ENCODE measurements at regions not wholly inside any gene's neighbourhood (a gene's known extent, or its start where the extent isn't known, plus 50 kb on each side); places are given as distances from the start of the nearest gene placed in this dataset.

DNA sequence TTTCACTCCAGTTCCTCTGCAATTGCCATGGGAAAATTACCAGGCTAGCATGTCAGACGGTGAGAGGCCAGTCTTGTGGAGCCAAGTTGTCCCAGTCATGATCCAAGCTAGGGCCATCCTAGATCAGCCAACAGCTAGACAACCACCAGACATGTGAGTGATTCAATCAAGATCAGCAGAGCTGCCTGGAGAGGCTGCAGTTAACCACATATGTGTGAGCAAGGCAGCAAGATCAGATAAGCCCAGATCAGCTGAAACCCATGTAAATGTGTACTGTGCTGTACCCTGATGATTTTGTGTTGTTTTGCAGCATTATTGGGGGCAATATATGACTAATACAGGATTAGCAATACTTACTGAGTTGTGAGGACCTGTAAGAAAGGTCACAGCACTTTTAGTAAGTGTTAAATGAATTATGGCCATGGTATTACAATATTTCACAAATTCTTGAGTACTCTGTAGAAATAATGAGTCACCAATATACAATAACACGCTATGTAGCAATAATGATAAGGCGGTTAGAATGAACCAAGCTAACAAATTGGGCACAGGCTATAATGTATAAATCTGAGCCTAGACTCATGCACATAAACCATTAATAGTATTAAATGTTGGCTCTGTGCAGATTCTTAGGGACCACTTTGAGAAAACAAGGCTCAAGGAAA, 91.4 kb downstream of the SUDS3 start:
- DNase-seq = no peak

DNA sequence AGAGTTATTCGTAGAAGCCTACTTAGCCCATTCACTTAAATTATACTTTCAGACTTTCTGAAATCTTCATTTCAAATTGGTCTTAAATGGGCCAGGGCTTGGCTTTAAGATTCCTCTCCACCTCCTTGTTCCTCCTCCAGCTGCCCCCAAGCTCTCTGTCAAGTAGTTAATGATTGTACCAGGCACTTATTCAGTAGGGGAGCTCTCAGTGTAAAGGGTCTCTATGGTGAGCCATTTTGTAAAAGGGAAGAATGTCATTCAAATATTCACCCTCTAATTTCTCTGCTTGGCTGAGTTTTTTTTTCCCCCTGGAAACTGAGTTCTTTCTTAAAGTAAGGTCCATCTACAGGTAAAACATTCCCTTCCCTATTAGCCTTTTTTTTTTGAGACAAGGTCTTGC, 96.6 kb downstream of the SUDS3 start:
- DNase-seq = no peak

DNA sequence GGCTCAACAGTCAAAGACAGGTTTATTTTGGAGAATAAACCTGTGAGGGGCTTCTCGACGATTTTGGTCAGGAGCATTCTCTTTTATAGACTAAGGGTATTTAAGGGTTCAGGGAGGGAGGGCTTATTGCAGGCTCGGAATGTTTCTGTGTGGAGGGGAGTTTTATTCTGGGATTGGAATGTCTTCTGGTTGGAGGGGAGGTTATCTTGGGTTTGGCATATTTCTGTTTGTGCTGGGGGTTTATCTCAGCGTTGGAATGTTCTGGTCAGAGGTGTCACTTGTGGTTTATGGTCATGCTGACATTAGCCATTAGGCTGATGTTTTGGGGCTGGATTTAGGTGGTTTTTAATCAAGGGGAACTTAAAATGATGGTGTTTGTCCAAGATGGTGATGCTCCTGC, 103.9 kb downstream of the SUDS3 start:
- no peak for DNase-seq

DNA sequence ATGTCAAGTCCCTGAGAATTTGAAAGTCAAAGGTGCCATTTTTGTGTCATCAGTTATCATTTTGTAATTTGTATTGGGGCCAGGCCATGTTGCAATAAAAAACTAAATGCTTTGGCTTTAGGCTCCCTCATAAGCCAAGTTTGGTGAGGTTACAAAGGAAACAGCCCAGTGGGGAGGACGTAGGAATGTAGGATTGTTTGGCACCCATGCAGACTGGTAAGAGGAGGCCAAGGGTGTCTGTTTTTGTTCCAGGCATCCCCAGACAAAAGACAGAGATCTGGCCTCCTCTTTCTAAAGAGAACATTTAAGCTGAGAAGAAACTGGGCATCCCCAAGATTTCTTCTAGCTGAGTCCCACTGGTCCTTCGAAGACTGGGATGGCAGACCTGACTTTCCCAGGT, 111.7 kb downstream of the SUDS3 start:
- no peak for DNase-seq

DNA sequence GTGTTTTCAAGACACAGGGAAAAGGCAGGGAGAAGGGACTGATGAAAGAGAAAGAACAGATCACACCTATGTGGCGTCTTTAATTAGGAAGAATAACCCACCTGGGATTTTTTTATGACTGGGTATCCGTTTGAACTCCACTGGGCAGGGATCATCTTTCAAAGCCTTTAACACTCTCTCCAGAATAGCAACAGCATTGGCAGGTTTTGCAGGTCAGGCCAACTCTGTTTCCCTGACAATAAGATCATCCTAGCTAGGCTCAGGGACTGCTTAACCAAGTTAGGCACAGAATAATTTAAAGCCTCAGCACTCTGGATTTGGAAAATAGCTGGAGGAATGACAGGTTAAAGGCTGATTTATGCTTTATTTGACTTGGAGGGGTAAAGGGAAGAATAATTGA, 117.6 kb downstream of the SUDS3 start:
- peak; percentile 21 for DNase-seq

DNA sequence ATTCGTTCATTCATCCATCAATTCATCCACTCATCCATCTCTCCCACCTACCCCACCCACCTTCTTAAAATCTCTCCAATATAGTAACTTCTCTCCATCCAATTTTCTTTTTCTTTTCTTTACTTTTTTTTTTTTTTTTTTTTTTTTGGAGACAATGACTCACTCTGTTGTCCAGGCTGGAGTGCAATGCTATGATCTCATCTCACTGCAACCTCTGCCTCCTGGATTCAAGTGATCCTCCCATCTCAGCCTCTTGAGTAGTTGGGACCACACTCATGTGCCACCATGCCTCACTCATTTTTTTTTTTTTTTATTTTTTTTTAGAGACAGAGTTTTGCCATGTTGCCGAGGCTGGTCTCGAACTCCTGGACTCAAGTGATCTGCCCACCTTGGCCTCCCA, 118.4 kb downstream of the SUDS3 start:
- DNase-seq = no peak

DNA sequence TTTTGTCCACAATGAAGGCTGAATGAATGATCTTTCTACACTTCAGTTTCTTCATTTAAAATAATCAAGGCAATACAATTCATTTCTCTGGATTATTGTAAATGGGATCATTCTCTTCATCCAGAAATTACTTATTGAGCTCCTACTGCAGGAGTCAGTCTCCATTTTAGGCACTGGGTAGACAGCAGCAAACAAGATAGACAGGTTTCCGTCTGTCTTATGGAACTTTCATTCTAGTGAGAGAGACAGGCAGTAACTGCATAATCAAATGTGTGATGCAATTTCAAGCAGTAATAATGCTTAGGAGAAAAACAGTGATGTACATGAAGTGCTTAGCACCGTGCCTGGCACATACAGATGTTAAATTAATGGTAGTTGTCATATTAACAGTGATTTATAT, 118.9 kb downstream of the SUDS3 start:
- no peak for DNase-seq

DNA sequence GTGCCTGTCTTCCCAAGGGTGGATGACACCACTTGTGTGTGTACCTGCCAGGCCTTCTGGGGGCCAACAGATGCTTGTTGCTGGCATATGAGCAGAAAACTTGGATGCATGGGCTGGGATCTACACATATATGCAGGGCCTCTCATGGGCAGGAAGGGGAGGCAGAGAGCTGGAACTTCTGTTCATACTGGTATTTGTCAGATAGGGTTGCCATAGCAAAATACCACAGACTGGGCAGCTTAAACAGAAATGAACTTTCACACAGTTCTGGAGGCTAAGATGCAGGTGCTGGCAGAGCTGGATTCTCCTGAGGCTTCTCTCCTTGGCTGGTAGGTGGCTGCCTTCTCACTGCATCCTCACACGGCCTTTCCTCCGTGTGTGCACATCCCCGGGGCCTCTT, 121.8 kb downstream of the SUDS3 start:
- no peak for DNase-seq

DNA sequence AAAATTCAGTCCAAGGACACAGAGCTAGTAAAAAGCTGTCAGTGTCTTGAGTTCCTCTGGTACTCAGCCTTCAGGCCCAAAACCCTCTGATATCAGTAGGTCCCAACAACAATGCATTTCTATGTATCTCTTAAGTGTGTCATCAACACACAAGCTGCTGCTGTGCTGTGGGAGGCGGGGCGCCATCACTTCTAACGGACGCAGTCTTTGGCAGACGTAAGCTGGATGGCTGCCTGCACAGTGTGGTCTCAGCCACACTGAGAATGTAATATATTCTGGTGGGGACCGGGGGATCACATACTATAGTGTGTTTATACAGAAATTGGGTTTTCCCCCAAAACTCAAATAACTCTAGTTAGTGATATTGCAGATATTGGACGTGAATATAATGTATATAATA, 123.9 kb downstream of the SUDS3 start:
- no peak for DNase-seq

DNA sequence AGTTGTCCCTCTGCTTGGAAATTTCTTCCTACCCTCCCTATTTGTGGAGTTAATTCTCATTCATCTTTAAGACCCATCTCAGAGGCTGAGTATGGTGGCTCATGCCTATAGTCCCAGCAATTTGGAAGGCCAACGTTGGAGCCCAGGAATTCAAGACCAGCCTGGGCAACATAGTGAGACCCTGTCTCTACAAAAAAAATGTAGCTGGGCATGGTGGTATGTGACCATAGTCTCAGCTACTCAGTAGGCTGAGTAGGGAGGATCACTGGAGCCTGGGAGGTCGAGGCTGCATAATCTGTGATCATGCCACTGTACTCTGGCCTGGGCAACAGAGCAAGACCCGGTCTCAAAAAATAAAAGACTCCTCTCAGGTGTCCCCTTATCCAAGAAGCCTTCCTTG, 125.1 kb downstream of the SUDS3 start:
- DNase-seq = no peak

DNA sequence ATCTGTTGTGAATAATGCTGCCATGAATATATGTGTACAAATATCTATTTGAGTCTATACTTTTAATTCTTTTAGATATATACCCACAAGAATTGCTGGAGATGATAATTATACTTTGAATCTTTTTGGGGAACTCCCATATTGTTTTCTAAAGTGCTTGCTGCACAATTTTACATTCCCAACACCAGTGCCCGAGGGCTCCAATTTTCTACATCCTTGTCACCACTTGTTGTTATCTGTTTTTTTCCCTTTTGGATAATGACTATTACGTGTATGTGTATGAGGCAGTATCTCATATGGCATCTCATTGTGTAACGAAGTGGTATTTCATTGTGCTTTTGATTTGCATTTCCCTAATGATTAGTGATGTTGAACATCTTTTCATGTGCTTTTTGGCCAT, 127.1 kb downstream of the SUDS3 start:
- DNase-seq = no peak

DNA sequence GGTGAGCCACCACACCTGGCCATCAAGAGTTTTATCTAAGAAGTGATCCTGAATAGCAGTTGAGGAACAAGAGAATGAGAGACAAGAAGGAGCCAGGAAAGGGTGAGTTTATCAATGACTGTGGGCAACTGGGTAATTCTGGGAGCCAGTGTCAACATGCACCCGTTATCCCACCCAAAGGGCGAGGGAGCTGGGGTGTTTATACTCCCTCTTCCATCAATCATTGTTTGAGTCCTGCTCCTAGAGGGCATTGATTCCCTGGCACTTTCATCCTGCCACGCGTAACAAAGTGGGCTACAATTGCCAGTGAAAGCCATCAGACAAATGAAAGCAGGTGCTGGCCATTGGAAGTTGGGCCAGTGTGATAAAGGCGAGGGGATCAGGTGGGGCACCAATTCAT, 136.3 kb downstream of the SUDS3 start:
- no peak for DNase-seq

DNA sequence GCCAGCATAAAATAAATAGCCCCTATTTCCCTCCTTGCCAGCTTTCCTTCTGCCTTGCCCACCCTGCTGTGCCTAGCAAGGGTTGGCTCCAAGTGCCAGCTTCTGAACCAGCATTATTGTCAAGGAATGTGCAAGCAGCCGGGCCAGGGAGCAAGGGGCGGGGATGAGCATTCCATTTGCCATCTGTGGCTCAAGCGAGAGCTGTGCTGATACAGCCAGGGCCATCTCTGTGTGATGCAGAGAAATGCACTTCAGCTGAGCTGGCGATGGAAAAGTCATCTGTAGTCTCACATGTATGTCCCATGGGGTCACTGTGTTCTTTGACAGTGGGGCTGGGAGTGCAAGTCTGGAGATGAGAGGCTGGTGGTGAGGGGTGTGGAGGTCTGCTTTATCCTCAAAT, 137.3 kb downstream of the SUDS3 start:
- DNase-seq = no peak

DNA sequence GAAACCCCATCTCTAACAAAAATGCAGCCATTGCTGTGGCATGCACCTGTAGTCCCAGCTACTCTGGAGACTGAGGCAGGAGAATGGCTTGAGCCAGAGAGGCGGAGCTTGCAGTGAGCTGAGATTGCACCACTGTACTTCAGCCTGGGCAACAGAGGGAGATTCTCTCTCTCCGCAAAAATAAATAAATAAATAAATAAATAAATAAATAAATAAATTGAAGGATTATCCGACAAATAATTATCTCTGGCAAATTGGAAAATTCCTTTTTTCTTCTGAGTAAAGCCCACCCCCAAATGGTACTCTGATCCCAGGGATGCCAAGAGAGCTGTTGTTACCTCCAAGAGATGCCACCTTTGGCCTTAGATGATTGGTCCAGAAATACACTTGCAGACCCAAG, 137.9 kb downstream of the SUDS3 start:
- DNase-seq = no peak

DNA sequence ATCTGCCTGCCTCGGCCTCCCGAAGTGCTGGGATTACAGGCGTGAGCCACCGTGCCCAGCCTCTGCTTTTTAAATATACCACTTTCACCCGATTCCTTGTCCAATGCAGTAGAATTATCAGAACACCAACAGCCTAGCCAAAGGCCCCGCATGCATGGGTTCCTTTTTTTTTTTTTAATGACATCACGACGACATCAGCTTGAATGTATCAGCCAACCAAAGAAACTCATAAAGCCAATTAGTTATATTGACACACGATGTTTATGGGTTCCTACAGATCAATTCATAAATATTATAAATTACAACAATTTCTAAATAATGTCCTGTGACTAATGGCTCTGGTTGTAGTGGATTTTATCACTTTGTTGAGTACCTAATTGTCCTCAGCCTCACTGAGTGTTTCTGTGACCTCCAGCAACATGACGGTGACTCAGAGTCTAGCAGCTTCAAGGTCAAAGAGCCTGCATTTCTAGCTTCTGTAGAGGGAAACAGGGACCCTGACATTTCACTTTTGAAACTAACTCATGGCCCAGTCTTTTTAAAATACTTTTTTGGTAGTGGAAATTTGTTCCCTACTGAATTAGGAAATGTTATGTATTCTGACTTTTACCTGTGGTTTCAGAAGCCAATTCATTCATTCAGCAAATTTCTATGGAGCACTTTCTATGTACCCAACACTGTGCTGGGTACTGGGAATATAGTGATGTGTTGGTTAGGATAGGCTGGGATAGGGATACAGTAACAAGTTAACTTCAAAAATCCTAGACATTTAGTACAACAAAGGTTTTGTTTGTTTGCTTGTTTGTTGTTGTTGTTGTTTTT, 144.1 kb downstream of the SUDS3 start:
- no peak for DNase-seq

DNA sequence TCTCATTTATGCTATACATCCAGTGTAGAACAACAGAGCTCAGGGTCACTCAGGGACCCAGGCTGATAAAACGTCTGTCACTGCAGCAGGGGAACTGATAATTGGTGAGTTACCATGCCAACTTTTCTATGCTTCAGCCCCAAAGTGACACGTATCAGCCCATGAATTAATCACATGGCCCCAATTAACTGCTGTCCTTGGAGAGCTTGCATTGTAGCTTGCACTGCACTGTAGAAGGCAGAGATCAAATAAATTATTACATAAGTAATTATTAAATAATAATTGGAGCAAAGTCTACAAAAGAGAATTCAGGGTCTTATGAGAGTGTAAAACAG, 144.6 kb downstream of the SUDS3 start:
- no peak for DNase-seq

DNA sequence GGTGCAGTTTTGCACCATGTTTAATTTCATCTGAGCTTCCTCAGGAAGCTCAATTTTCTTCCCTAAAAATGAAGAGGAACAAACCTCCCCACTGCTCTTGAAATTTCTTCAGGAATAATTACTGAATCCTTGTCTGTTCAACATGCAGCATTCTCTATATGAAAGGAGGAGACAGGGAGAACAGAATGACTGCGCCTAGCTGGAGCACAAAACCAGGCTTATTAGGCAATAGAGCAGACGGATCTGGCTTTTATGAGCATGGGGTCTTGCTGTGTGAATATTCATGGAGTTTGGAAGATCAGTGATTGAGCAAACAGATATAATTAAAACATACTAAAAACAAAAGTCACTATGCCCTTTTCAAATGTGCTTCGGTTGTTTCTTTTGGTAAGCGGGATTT, 148.1 kb downstream of the SUDS3 start:
- no peak for DNase-seq

DNA sequence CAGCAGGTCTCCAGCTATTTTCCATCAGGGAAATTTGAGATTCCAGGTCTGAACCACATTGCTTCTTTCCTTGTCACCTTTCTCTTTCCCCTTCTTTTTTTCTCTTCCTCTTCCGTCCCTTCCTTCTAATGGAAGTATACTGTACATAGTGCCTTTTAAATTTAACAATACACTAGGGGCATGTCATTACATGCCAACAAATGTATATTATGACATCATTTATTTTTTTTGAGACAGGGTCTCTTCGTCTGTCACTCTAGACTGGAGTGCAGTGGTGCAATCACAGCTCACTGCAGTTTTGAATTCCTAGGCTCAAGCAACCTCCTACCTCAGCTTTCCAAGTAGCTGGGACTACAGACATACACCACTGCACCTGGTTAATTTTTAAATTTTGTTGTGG, 148.9 kb downstream of the SUDS3 start:
- no peak for DNase-seq

DNA sequence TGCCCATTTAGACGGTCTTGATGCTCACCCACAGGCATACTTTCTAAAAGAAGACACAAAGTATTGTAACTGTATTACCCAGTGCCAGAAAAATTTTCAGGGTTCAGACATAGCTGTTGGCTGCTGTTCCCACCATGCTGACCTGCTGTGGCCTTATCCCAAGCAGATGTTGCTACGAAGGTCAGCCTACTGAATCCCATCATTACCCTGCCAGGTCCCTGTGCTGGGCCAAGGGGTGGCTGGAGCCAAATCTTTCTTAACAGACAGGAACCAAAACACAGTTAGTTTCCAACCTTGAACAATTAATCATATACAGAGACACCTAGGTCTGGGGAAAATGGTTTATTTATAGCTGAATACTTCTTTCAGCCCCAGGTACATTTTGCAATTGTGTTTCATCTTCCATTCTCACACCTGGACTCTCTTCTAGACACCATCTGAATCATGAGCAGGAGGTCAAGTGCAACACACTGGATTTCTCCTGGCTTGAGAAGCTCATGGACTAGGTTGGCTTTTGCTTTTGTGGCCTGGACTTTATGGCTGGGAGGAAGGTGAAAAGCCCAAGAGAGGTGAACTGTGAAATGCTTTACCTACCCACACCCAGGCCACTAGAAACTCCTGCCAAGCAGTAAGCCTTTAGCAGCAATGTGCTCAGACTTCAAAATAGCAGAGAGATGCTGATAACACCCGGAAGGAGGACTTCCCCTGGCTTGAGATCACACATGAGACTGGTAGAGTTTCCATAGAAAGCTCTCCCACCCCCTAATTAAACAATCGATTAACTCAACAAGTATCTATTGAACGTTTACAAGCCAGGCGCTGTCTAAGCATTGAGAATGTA, 150.1 kb downstream of the SUDS3 start:
- DNase-seq = peak; percentile 34

DNA sequence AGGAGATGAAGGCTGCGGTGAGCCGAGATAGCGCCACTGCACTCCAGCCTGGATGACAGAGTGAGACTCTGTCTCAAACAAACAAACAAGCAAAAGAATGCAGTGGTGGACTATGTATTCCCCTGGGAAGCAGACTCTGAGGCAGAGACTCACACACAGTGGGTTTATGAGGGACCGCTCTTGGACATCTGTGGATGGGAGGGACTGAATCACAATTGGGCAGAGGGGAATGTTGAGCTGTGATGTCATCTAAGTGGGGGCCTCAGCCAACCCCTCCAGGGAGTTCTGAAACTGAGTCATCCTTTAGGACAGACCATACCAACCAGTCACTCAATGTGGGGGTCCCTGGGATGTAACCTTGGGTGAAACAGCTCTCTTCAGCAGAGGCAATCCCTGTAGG, 151.0 kb downstream of the SUDS3 start:
- DNase-seq = no peak

DNA sequence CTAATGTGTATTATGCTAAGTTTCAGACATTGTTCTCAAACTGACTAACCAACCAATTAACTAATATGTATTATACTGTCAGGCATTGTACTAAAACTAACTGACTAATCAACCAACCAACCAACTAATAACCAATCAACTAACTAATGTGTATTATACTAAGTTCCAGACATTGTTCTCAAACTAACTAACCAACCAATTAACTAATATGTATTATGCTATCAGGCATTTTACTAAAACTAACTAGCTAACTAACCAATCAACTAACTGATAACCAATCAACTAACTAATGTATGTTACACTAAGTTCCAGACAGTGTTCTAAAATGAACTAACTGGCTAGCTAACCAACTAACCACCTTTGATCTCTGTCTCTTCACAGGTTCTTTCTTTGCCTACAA, 152.3 kb downstream of the SUDS3 start:
- DNase-seq = no peak

DNA sequence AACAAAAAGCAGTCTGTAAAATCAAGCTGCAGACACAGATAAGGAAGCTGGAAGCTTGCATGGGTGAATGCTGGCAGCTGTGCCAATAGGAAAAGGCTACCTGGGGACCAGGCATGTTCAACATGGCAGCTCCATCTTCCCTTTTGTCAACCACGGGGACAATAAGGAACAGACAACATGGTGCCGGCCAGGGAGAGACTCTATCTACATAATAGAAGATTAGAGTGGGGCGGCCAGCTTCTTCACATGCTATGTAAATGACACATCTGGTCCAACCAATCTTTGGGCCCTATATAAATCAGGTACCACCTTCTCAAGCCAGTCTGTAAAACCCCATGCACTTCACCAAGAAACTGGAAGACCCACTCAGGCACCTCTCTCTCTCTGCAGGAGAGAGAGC, 157.6 kb downstream of the SUDS3 start:
- DNase-seq = no peak

DNA sequence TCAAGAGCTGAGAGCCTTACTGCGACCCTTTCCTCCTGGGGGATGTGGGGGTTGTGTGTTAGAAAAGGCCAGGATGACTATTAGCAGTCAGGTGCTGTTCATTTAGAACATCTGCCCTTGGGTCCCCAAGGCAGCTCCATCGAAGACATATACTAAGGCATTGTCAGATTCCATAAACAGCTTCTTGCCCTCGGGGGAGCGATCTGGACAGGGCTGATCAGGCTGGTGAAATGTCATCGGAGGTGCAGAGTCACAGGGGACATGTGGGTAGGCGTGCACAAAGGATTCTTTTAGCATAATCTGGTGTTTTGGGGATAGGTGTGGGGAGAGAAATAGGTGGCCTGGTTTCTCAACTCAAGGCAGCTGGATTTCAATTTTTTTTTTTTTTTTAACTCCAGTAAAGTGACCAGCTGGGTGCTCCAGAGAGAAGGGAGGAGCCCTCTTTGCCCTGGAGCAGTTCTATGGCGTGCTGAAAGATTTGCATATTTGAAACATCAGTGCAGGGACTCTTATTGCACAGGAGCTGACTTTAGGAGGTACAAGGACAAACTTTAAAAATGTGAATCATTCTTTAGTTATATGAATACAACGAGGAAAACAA, 160.1 kb downstream of the SUDS3 start:
- DNase-seq = no peak

DNA sequence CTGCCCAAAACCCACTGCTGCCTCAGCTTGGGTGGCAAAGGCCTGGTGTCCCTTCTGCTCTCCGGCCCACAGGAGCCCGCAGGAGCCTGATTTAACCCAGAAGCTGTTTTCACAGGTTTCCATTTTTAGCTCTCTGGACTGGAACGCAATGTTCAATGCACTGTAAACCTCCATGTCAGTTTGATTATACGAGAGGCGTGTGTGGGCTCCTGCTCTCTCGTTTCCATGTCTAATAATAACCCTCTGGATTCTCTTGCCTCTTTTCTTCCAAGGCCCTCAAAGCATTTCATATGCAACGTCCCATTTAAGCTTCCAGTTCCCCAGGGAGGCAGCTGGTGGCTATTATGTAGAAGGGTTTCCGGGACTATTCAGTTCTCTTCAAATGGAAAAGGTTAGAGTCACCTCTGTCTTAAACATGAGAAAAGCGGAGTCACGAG, 161.1 kb downstream of the SUDS3 start:
- DNase-seq = peak; percentile 96

Data from DMS153 (cell line).